Endodermal cell (in vitro differentiated cells): ENCODE measurements at regions not wholly inside any gene's neighbourhood (a gene's known extent, or its start where the extent isn't known, plus 50 kb on each side); places are given as distances from the start of the nearest gene placed in this dataset.

Experiments
- DNase-seq: peaks from one replicate; pipeline ENCODE4 v3.0.0-alpha.2; 2017
- H3K27ac ChIP-seq: 2 replicates; pipeline ENCODE4 v1.5.1; 2013; ENCODE audit warnings: mild to moderate bottlenecking, low read depth, low read length, moderate library complexity
- H3K27me3 ChIP-seq: 2 replicates; pipeline ENCODE4 v1.6.1; 2013; ENCODE audit warnings: mild to moderate bottlenecking, low read length, moderate library complexity; ENCODE audit not compliant: insufficient read depth, control insufficient read depth, poor library complexity, severe bottlenecking
- H3K36me3 ChIP-seq: 2 replicates; pipeline ENCODE4 v1.7.0; 2013; ENCODE audit warnings: mild to moderate bottlenecking, low read length, moderate library complexity; ENCODE audit not compliant: control insufficient read depth, insufficient read depth
- H3K4me1 ChIP-seq: one replicate; pipeline ENCODE4 v1.7.0; 2013; ENCODE audit warnings: low read length; ENCODE audit not compliant: control insufficient read depth, insufficient read depth
- H3K4me3 ChIP-seq: 2 replicates; pipeline ENCODE4 v1.5.1; 2013; ENCODE audit warnings: mild to moderate bottlenecking, low read length, moderate library complexity
- H3K9ac ChIP-seq: 2 replicates; pipeline ENCODE4 v1.6.1; 2013; ENCODE audit warnings: mild to moderate bottlenecking, low read length, moderate library complexity; ENCODE audit not compliant: poor library complexity, severe bottlenecking; ENCODE audit errors: extremely low read depth
- H3K9me3 ChIP-seq: 2 replicates; pipeline ENCODE4 v1.6.1; 2013; ENCODE audit warnings: mild to moderate bottlenecking, low read length, moderate library complexity; ENCODE audit not compliant: control insufficient read depth
- H3K27ac Mint-ChIP-seq: 2 replicates; pipeline ENCODE4 v1.8.0; 2020; ENCODE audit warnings: mixed read lengths
- H3K27me3 Mint-ChIP-seq: 2 replicates; pipeline ENCODE4 v1.8.0; 2021; ENCODE audit warnings: mild to moderate bottlenecking, mixed read lengths; ENCODE audit not compliant: insufficient read depth
- H3K36me3 Mint-ChIP-seq: 2 replicates; pipeline ENCODE4 v1.8.0; 2020; ENCODE audit warnings: low read depth, mixed read lengths
- H3K4me1 Mint-ChIP-seq: 2 replicates; pipeline ENCODE4 v1.8.0; 2020; ENCODE audit warnings: mixed read lengths
- H3K4me3 Mint-ChIP-seq: 2 replicates; pipeline ENCODE4 v1.8.0; 2020; ENCODE audit warnings: mild to moderate bottlenecking, moderate library complexity, mixed read lengths
- H3K9me3 Mint-ChIP-seq: 2 replicates; pipeline ENCODE4 v1.8.0; 2020; ENCODE audit warnings: mild to moderate bottlenecking, mixed read lengths
- CTCF ChIP-seq: fragments of 200-600 bp; sonication (generic); conservative IDR thresholded peaks from 2 replicates; pipeline ENCODE4 v1.5.0; 2021; ENCODE audit warnings: antibody characterized with exemption, mild to moderate bottlenecking
- WGBS, 2 experiments: methylation state at CpG; one replicate each; pipeline versions ENCODE4 v1.1.5 to v1.1.7; 2013; ENCODE audit warnings: missing lambda C conversion rate in 2 of 2, mixed read lengths in 1 of 2; ENCODE audit not compliant: insufficient coverage in 1 of 2, insufficient read length in 1 of 2; 5-methylcytosine and 5-hydroxymethylcytosine counted together

- 89 to 91% methylated on average over 15 to 19 of the region's 19 CpGs for WGBS, 2 experiments
- Mint-ChIP-seq H3K36me3 (no peaks in the 10 kb centered on the region), H3K9me3 (no peaks in the 10 kb centered on the region), H3K4me3 (no peak overlapping the region), H3K4me1 (no peaks in the 10 kb centered on the region), H3K27me3 (peaks cover 2% of the 10 kb centered on the region), H3K27ac (no peak overlapping the region)
- Histone ChIP-seq H3K9me3 (no peaks in the 10 kb centered on the region), H3K4me3 (no peak overlapping the region), H3K27me3 (no peaks in the 10 kb centered on the region), H3K9ac (no peak overlapping the region), H3K36me3 (no peaks in the 10 kb centered on the region), H3K4me1 (no peaks in the 10 kb centered on the region), H3K27ac (no peak overlapping the region)
- no peak for DNase-seq
- no peak for TF ChIP-seq CTCF
These were observed 125.1 kb upstream of the KCTD7 start for GRCh38 chr7:66503551-66504031.

GRCh38 chr7:66504131-66504530 is 124.5 kb upstream of the KCTD7 start:
- no peak for DNase-seq
- Mint-ChIP-seq H3K4me3 (no peak overlapping the region), H3K27ac (no peak overlapping the region), H3K9me3 (no peaks in the 10 kb centered on the region), H3K4me1 (no peaks in the 10 kb centered on the region), H3K27me3 (peaks cover 2% of the 10 kb centered on the region), H3K36me3 (no peaks in the 10 kb centered on the region)
- Histone ChIP-seq H3K9ac (no peak overlapping the region), H3K27ac (no peak overlapping the region), H3K36me3 (no peaks in the 10 kb centered on the region), H3K9me3 (no peaks in the 10 kb centered on the region), H3K27me3 (no peaks in the 10 kb centered on the region), H3K4me1 (no peaks in the 10 kb centered on the region), H3K4me3 (no peak overlapping the region)
- no peak for TF ChIP-seq CTCF
- WGBS, 2 experiments: 89 to 93% methylated on average over 6 to 10 of the region's 10 CpGs

- Mint-ChIP-seq H3K4me3 (no peak overlapping the region), H3K36me3 (no peaks in the 10 kb centered on the region), H3K9me3 (no peaks in the 10 kb centered on the region), H3K27me3 (peaks cover 2% of the 10 kb centered on the region), H3K4me1 (no peaks in the 10 kb centered on the region), H3K27ac (no peak overlapping the region)
- Histone ChIP-seq H3K27me3 (no peaks in the 10 kb centered on the region), H3K4me1 (no peaks in the 10 kb centered on the region), H3K36me3 (no peaks in the 10 kb centered on the region), H3K9ac (no peak overlapping the region), H3K27ac (no peak overlapping the region), H3K9me3 (no peaks in the 10 kb centered on the region), H3K4me3 (no peak overlapping the region)
- TF ChIP-seq CTCF: no peak
- DNase-seq: no peak
- 92 to 97% methylated on average over 24 to 30 of the region's 30 CpGs for WGBS, 2 experiments
These were observed 123.7 kb upstream of the KCTD7 start for GRCh38 chr7:66505009-66505408.
